GM23338 (cell line): ENCODE measurements at regions not wholly inside any gene's neighbourhood (a gene's known extent, or its start where the extent isn't known, plus 50 kb on each side); places are given as distances from the start of the nearest gene placed in this dataset.

Experiments
- EZH2 ChIP-seq: fragments of 200-600 bp; sonication (generic); IDR thresholded peaks from one replicate; pipeline ENCODE4 v1.8.0; 2017; ENCODE audit warnings: antibody characterized with exemption, mild to moderate bottlenecking, low read depth; ENCODE audit not compliant: unreplicated experiment
- EZH2phosphoT487 ChIP-seq: fragments of 200-600 bp; sonication (generic); IDR thresholded peaks from one replicate; pipeline ENCODE4 v1.8.1; 2018; ENCODE audit warnings: antibody characterized with exemption; ENCODE audit not compliant: unreplicated experiment
- ZNF331 ChIP-seq: fragments of 250-450 bp; sonication (Bioruptor Pico); IDR thresholded peaks from 2 replicates; pipeline ENCODE4 v1.5.0; 2020; ENCODE audit warnings: low read depth, mild to moderate bottlenecking, moderate library complexity
- TF ChIP-seq, protein P1 (sequence below), 2 experiments: fragments of 200-600 bp in 1 of 2; sonication (generic) in 1 of 2; conservative IDR thresholded peaks; 2 replicates each; pipeline versions ENCODE4 v1.5.1 to v1.6.1; 2016 to 2017; ENCODE audit warnings: antibody characterized with exemption in 2 of 2, low read depth in 2 of 2, mild to moderate bottlenecking in 2 of 2, moderate library complexity in 1 of 2

DNA sequence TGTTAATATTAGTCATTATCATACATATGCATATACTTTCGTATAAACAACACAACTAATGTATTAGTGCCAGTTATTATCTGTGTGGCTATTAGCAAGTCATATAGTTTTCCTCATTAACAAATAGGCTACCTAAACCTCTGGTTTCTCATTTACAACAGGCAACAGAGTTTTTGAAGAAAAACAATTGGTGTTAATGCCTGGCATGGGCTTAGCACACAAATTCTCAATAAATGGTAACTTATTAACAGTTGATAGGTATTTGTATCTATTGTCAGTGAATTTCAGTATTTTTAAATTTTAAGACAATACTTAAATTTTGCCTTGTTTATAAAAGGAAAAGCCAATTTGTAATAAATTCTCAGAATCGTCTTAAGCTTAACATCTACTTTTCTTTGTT is 182.5 kb downstream of the PMAIP1 start:
- no peak for TF ChIP-seq EZH2
- TF ChIP-seq, protein P1, sequence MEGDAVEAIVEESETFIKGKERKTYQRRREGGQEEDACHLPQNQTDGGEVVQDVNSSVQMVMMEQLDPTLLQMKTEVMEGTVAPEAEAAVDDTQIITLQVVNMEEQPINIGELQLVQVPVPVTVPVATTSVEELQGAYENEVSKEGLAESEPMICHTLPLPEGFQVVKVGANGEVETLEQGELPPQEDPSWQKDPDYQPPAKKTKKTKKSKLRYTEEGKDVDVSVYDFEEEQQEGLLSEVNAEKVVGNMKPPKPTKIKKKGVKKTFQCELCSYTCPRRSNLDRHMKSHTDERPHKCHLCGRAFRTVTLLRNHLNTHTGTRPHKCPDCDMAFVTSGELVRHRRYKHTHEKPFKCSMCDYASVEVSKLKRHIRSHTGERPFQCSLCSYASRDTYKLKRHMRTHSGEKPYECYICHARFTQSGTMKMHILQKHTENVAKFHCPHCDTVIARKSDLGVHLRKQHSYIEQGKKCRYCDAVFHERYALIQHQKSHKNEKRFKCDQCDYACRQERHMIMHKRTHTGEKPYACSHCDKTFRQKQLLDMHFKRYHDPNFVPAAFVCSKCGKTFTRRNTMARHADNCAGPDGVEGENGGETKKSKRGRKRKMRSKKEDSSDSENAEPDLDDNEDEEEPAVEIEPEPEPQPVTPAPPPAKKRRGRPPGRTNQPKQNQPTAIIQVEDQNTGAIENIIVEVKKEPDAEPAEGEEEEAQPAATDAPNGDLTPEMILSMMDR (conservative IDR thresholded peaks at IDR 0.05; ENCODE audit: low read depth in 2 of 2), result no peak
- TF ChIP-seq ZNF331, result no peak
- no peak for TF ChIP-seq EZH2phosphoT487
